Breast epithelium (tissue), 4 donors: ENCODE measurements at regions not wholly inside any gene's neighbourhood (a gene's known extent, or its start where the extent isn't known, plus 50 kb on each side); places are given as distances from the start of the nearest gene placed in this dataset.

Experiments
- DNase-seq, 2 donors: peaks; one replicate each; pipeline ENCODE4 v3.0.0-alpha.2; 2019; ENCODE audit warnings: low spot score in 2 of 2
- H3K27ac ChIP-seq, 2 donors: fragments of 200-600 bp; sonication (generic) in 1 of 2; one replicate each; pipeline ENCODE4 v1.5.1; 2016 to 2019; ENCODE audit warnings: mild to moderate bottlenecking in 1 of 2
- H3K27me3 ChIP-seq, 2 donors: fragments of 200-600 bp; sonication (generic) in 1 of 2; one replicate each; pipeline versions ENCODE4 v1.5.1 to v1.6.0; 2017 to 2019; ENCODE audit warnings: control low read depth in 1 of 2, mild to moderate bottlenecking in 1 of 2
- H3K36me3 ChIP-seq: fragments of 200-600 bp; one replicate; pipeline ENCODE4 v1.5.1; 2019
- H3K4me1 ChIP-seq, 2 donors: fragments of 200-600 bp; sonication (generic); one replicate each; pipeline ENCODE4 v1.5.1; 2016 to 2019; ENCODE audit warnings: control low read depth in 1 of 2
- H3K4me3 ChIP-seq, 3 donors: fragments of 200-600 bp; sonication (generic); 1 replicate in 2 of 3; 2 replicates in 1 of 3; pipeline ENCODE4 v1.5.1; 2016 to 2019; ENCODE audit warnings: mild to moderate bottlenecking in 3 of 3, moderate library complexity in 2 of 3
- H3K9me3 ChIP-seq, 2 donors: fragments of 200-600 bp; sonication (generic) in 1 of 2; one replicate each; pipeline ENCODE4 v1.5.1; 2016 to 2019; ENCODE audit warnings: control low read depth in 1 of 2
- CTCF ChIP-seq, 3 donors: fragments of 450-650 bp; IDR thresholded peaks; one replicate each; pipeline ENCODE4 v1.5.1; 2016 to 2017; ENCODE audit warnings: antibody characterized with exemption in 3 of 3, mild to moderate bottlenecking in 3 of 3, moderate library complexity in 3 of 3
- POLR2A ChIP-seq: fragments of 450-650 bp; IDR thresholded peaks from one replicate; pipeline ENCODE4 v1.6.1; 2016; ENCODE audit warnings: antibody characterized with exemption, mild to moderate bottlenecking, moderate library complexity
- POLR2AphosphoS5 ChIP-seq, 3 donors: sonication (generic); formaldehyde crosslinking; IDR thresholded peaks; one replicate each; pipeline ENCODE4 v1.6.1; 2017; ENCODE audit warnings: antibody characterized with exemption in 3 of 3
- intact Hi-C: fragments of 100-400 bp; cut with DNase I; formaldehyde crosslinking; loops from one replicate; pipeline ENCODE4 v1.15.1; 2023; ENCODE audit warnings: low total_unique reads

- Histone ChIP-seq H3K4me1 (no peaks in the 10 kb centered on the region), H3K4me3 (no peak overlapping the region), H3K27ac (no peak overlapping the region), H3K9me3 (no peaks in the 10 kb centered on the region), H3K27me3 (peaks cover 0 to 8% of the 10 kb centered on the region in 2 donors), H3K36me3 (no peaks in the 10 kb centered on the region)
- TF ChIP-seq POLR2AphosphoS5 (IDR thresholded peaks at IDR 0.05): no peak
- no peak for TF ChIP-seq POLR2A
- TF ChIP-seq CTCF (IDR thresholded peaks at IDR 0.05): no peak
- DNase-seq: no peak
- intact Hi-C loops: no loop called here
Observed at GRCh38 chr10:123581656-123582055, 84.5 kb upstream of the GPR26 start.

GRCh38 chr10:123582084-123582989 is 83.8 kb upstream of the GPR26 start:
- peak; percentile 63 to 78 for DNase-seq
- TF ChIP-seq CTCF (IDR thresholded peaks at IDR 0.05): peak; percentile 63 to 79 (median 70)
- no peak for TF ChIP-seq POLR2AphosphoS5 (IDR thresholded peaks at IDR 0.05)
- Histone ChIP-seq H3K4me3 (no peak overlapping the region), H3K9me3 (no peaks in the 10 kb centered on the region), H3K4me1 (no peaks in the 10 kb centered on the region), H3K27me3 (peaks cover 0 to 8% of the 10 kb centered on the region in 2 donors), H3K27ac (no peak overlapping the region), H3K36me3 (no peaks in the 10 kb centered on the region)
- intact Hi-C loops: no loop called here

- Histone ChIP-seq H3K4me3 (peak overlapping the region in 1 of 3 donors; percentile 26), H3K27me3 (peaks cover 0 to 8% of the 10 kb centered on the region in 2 donors), H3K4me1 (no peaks in the 10 kb centered on the region), H3K9me3 (no peaks in the 10 kb centered on the region), H3K36me3 (no peaks in the 10 kb centered on the region), H3K27ac (no peak overlapping the region)
- peak; percentile 81 to 89 for DNase-seq
- intact Hi-C loops: loop anchor here (2.0 kb wide), 1 partner anchor 381 kb away; no protein-coding TSS in a partner anchor
- TF ChIP-seq CTCF (IDR thresholded peaks at IDR 0.05) (peak; percentile 74 to 91 (median 87)), POLR2A (no peak)
Observed at GRCh38 chr10:123583639-123584418, 82.3 kb upstream of the GPR26 start.

GRCh38 chr10:123584419-123584775 is 81.8 kb upstream of the GPR26 start:
- DNase-seq: no peak
- Histone ChIP-seq H3K4me1 (no peaks in the 10 kb centered on the region), H3K27me3 (peaks cover 0 to 8% of the 10 kb centered on the region in 2 donors), H3K4me3 (no peak overlapping the region), H3K27ac (no peak overlapping the region), H3K36me3 (no peaks in the 10 kb centered on the region), H3K9me3 (no peaks in the 10 kb centered on the region)
- TF ChIP-seq POLR2A: no peak
- TF ChIP-seq POLR2AphosphoS5 (IDR thresholded peaks at IDR 0.05): no peak
- no peak for TF ChIP-seq CTCF (IDR thresholded peaks at IDR 0.05)
- intact Hi-C loops: loop anchor here (2.0 kb wide), 1 partner anchor 380 kb away; no protein-coding TSS in a partner anchor
